ENCODE measurements at regions not wholly inside any gene's neighbourhood (a gene's known extent, or its start where the extent isn't known, plus 50 kb on each side); places are given as distances from the start of the nearest gene placed in this dataset.

- FAIRE-seq (no peak), ATAC-seq (no peak), DNase-seq (ENCODE audit: low read depth, low spot score) (no peak)
- ChIA-PET SMC1A (ENCODE audit: uncharacterized antibody, unreplicated experiment) (interaction anchor here (0.5 kb wide), 1 partner anchor 316 kb away, joined by 3 read pairs; no protein-coding TSS in a partner anchor), POLR2A (no interaction called here), RAD21 (ENCODE audit: unreplicated experiment) (no interaction called here), CTCF (no interaction called here)
- intact Hi-C loops (cut with micrococcal nuclease; ENCODE audit: unreplicated experiment) (no loop called here), in situ Hi-C loops (cut with MboI) (no loop called here)
- Histone ChIP-seq H3K4me3 (no peak overlapping the region), H3K79me2 (ENCODE audit: control insufficient read depth, insufficient read depth, low read length) (no peaks in the 10 kb centered on the region), H3K9ac (ENCODE audit: control insufficient read depth, insufficient read depth, low read length) (no peak overlapping the region), H3K36me3 (ENCODE audit: control insufficient read depth in 2 of 2, insufficient read depth in 2 of 2, low read length in 1 of 2) (no peaks in the 10 kb centered on the region), H3K9me3 (replicated peaks; ENCODE audit: control insufficient read depth, insufficient read depth, low read length) (no peaks in the 10 kb centered on the region), H4K20me1 (ENCODE audit: control insufficient read depth, insufficient read depth) (no peaks in the 10 kb centered on the region), H3K27me3 (replicated peaks in 1 of 2; ENCODE audit: control insufficient read depth in 2 of 2, insufficient read depth in 2 of 2, low read length in 1 of 2) (no peaks in the 10 kb centered on the region), H2AFZ (ENCODE audit: control insufficient read depth, low read depth, low read length) (no peak overlapping the region), H3K4me1 (ENCODE audit: control insufficient read depth, insufficient read depth, low read length) (no peaks in the 10 kb centered on the region), H3K27ac (ENCODE audit: control insufficient read depth, insufficient read depth) (no peak overlapping the region), H3K4me2 (ENCODE audit: control insufficient read depth, insufficient read depth) (no peak overlapping the region)
- 2% methylated on average over 3 of the region's 3 CpGs for WGBS (ENCODE audit: insufficient coverage, insufficient replicate concordance, low lambda C conversion rate, missing lambda C conversion rate)
- BruUV-seq (replicated peaks): no TSS peak
- no peak for TF ChIP-seq GABPA (IDR thresholded peaks at IDR 0.05; ENCODE audit: low read depth)
- no peak for TF ChIP-seq KAT2A (conservative IDR thresholded peaks at IDR 0.05; ENCODE audit: control insufficient read depth, low read depth, low read length)
- TF ChIP-seq PML (IDR thresholded peaks at IDR 0.05; ENCODE audit: low read length): no peak
- TF ChIP-seq EED (IDR thresholded peaks at IDR 0.05; ENCODE audit: low read depth): no peak
- no peak for TF ChIP-seq ZBTB4 (CRISPR knock-in tag; IDR thresholded peaks at IDR 0.05)
- no peak for TF ChIP-seq ZNF592 (IDR thresholded peaks at IDR 0.05)
- TF ChIP-seq SPI1 (IDR thresholded peaks at IDR 0.05; ENCODE audit: borderline replicate concordance, insufficient read depth, low read depth, low read length): no peak
- no peak for TF ChIP-seq CREM (IDR thresholded peaks at IDR 0.05; ENCODE audit: low read depth)
- no peak for TF ChIP-seq SUPT20H (IDR thresholded peaks at IDR 0.05; ENCODE audit: borderline replicate concordance, control insufficient read depth, low read depth, low read length)
- TF ChIP-seq USF1 (IDR thresholded peaks at IDR 0.05; ENCODE audit: borderline replicate concordance, extremely low read length, insufficient read depth, low read depth, low read length): no peak
- no peak for TF ChIP-seq E4F1 (IDR thresholded peaks at IDR 0.05; ENCODE audit: borderline replicate concordance, partially characterized antibody)
- no peak for TF ChIP-seq ATF7 (IDR thresholded peaks at IDR 0.05; ENCODE audit: low read depth)
- no peak for TF ChIP-seq TBL1XR1 (IDR thresholded peaks at IDR 0.05; ENCODE audit: low read depth, low read length)
- no peak for TF ChIP-seq TAF1 (IDR thresholded peaks at IDR 0.05; ENCODE audit: borderline replicate concordance, low read depth, low read length)
Measured at GRCh38 chr16:13793841-13794409, 126.0 kb upstream of the ERCC4 start.
